Colonic mucosa (tissue), 4 donors: ENCODE measurements at regions not wholly inside any gene's neighbourhood (a gene's known extent, or its start where the extent isn't known, plus 50 kb on each side); places are given as distances from the start of the nearest gene placed in this dataset.

Source experiments
- DNase-seq: peaks from one replicate; pipeline ENCODE4 v3.0.0-alpha.2; 2020
- H3K27ac ChIP-seq: fragments of 200-600 bp; one replicate; pipeline ENCODE4 v1.8.0; 2021
- H3K27me3 ChIP-seq: fragments of 200-600 bp; one replicate; pipeline ENCODE4 v1.8.0; 2021
- H3K36me3 ChIP-seq: fragments of 200-600 bp; one replicate; pipeline ENCODE4 v1.8.0; 2021
- H3K4me1 ChIP-seq: fragments of 200-600 bp; one replicate; pipeline ENCODE4 v1.8.0; 2021; ENCODE audit warnings: mild to moderate bottlenecking
- H3K4me3 ChIP-seq: fragments of 200-600 bp; one replicate; pipeline ENCODE4 v1.8.0; 2021
- H3K9ac ChIP-seq, 2 donors: one replicate each; pipeline ENCODE4 v1.7.0; 2013; ENCODE audit warnings: control low read depth in 2 of 2, low read depth in 2 of 2, low read length in 2 of 2
- H3K9me3 ChIP-seq: fragments of 200-600 bp; one replicate; pipeline ENCODE4 v1.8.0; 2021
- intact Hi-C: fragments of 100-400 bp; cut with DNase I; formaldehyde crosslinking; loops from one replicate; pipeline ENCODE4 v1.14.1; 2022
- TF ChIP-seq, protein P1 (sequence below): fragments of 200-600 bp; IDR thresholded peaks from one replicate; pipeline ENCODE4 v1.8.0; 2022; ENCODE audit warnings: antibody characterized with exemption, mild to moderate bottlenecking
- donor health status: healthy.
- donor health status: DM: no; HTN: no; CAD: no.
- donor health status: DM: no; HTN: no; CAD: no.

DNA sequence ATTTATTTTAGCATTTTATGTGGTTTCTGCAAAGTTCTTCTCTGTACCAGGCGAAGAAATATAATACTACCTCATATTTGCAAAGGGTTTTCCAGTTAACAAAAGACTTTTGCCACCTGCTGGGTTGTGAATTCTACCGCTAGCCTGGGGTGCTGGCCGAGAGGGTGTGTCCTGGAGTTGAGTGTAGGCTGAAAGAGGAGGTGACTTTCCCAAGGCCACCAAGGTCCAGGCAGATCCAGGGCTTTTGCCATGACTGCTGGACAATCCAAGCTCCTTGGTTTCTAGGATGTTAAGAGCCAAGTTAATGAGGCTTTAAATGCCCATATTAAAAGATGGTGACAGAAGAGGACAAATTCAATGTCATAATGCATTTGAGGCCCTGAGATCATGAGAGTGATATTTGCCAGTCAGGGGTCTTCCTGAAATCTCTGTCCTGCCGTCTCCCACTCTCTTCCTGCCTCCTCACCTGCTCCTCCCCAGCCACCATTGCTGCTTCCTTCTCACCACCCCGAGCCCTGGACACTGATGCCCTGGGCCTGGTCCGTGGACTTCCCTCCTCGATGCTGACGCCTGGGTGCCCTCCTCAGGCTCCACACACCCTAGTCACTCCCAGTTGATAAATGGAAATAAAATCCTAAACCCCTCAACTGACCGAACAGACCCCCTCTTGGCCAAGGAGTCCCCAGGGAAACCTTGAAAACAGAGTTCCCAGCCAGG, 825.6 kb downstream of the TBC1D22A start:
- H3K27me3 ChIP-seq = no peaks in the 10 kb centered on the region
- H3K36me3 ChIP-seq = no peaks in the 10 kb centered on the region
- no peak for DNase-seq
- no peak overlapping the region for H3K9ac ChIP-seq
- TF ChIP-seq, protein P1, sequence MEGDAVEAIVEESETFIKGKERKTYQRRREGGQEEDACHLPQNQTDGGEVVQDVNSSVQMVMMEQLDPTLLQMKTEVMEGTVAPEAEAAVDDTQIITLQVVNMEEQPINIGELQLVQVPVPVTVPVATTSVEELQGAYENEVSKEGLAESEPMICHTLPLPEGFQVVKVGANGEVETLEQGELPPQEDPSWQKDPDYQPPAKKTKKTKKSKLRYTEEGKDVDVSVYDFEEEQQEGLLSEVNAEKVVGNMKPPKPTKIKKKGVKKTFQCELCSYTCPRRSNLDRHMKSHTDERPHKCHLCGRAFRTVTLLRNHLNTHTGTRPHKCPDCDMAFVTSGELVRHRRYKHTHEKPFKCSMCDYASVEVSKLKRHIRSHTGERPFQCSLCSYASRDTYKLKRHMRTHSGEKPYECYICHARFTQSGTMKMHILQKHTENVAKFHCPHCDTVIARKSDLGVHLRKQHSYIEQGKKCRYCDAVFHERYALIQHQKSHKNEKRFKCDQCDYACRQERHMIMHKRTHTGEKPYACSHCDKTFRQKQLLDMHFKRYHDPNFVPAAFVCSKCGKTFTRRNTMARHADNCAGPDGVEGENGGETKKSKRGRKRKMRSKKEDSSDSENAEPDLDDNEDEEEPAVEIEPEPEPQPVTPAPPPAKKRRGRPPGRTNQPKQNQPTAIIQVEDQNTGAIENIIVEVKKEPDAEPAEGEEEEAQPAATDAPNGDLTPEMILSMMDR = no peak
- no peaks in the 10 kb centered on the region for H3K9me3 ChIP-seq
- H3K4me1 ChIP-seq = no peaks in the 10 kb centered on the region
- H3K27ac ChIP-seq = no peak overlapping the region
- H3K4me3 ChIP-seq = no peak overlapping the region
- intact Hi-C loops = no loop called here

DNA sequence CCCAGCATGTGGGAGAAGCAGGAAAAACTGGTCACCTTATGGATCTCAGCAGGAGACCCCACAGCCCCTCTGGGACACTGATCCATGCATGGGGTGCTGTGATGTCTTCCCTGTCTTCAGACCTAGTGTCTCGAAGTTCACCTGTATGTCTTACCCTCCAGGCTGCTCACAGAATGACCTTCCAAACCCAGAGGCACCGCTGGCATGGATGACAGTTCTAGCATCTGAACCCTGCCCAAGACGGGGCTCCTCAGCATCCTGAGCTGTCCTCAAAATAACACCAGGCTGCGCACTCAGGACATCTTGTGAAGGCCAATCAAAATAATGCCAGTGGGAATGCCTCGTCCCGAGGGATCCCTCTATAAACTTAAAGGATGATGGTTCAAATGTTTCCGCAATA, 824.9 kb downstream of the TBC1D22A start:
- no peaks in the 10 kb centered on the region for H3K9me3 ChIP-seq
- no peaks in the 10 kb centered on the region for H3K27me3 ChIP-seq
- TF ChIP-seq, protein P1 = no peak
- H3K36me3 ChIP-seq = no peaks in the 10 kb centered on the region
- no peak for DNase-seq
- H3K4me3 ChIP-seq = no peak overlapping the region
- no peaks in the 10 kb centered on the region for H3K4me1 ChIP-seq
- intact Hi-C loops = no loop called here
- H3K9ac ChIP-seq = no peak overlapping the region
- H3K27ac ChIP-seq = no peak overlapping the region

DNA sequence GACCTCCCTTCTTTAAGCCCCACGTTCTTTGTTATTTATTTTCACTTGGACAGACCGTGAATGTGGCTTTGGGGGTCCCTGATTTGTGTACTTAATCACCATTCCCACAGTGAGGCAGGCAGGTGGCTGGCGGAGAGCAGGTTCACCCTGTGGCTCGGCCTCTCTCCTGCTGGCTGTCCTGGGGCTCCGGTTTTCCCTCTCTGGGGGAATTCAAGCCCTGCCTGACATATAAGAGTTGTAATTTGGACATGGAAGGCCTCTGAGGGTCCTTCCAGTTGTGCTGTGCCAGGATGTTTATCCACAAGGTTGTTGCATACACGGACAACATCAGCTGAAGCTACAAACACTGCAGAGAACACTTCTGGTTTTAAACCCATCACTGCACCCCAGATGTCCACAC, 824.5 kb downstream of the TBC1D22A start:
- TF ChIP-seq, protein P1 = no peak
- intact Hi-C loops = no loop called here
- Histone ChIP-seq H3K9ac (no peak overlapping the region), H3K9me3 (no peaks in the 10 kb centered on the region), H3K36me3 (no peaks in the 10 kb centered on the region), H3K27ac (no peak overlapping the region), H3K4me3 (no peak overlapping the region), H3K4me1 (no peaks in the 10 kb centered on the region), H3K27me3 (no peaks in the 10 kb centered on the region)
- DNase-seq = no peak

DNA sequence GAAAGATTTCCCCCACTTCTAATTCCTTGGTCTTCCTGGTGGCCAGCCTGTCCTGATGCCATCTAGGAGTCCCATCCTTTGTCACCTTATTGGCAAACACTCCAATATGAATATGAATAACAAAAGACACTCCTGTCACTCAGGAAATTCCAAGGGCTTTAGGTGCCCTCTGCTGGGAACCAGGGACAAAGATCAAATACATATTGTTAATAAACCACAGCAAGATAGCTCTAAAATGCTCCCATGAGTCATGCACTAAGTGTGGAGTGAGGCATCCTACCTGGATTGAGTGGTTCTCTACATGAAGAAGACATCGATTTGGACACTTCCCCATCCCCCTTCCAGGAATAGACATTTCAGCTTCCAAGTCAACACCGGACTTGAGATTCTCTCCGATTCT, 823.6 kb downstream of the TBC1D22A start:
- intact Hi-C loops = no loop called here
- TF ChIP-seq, protein P1 = no peak
- Histone ChIP-seq H3K27ac (no peak overlapping the region), H3K27me3 (no peaks in the 10 kb centered on the region), H3K4me1 (no peaks in the 10 kb centered on the region), H3K9ac (no peak overlapping the region), H3K36me3 (no peaks in the 10 kb centered on the region), H3K4me3 (no peak overlapping the region), H3K9me3 (no peaks in the 10 kb centered on the region)
- DNase-seq = no peak

DNA sequence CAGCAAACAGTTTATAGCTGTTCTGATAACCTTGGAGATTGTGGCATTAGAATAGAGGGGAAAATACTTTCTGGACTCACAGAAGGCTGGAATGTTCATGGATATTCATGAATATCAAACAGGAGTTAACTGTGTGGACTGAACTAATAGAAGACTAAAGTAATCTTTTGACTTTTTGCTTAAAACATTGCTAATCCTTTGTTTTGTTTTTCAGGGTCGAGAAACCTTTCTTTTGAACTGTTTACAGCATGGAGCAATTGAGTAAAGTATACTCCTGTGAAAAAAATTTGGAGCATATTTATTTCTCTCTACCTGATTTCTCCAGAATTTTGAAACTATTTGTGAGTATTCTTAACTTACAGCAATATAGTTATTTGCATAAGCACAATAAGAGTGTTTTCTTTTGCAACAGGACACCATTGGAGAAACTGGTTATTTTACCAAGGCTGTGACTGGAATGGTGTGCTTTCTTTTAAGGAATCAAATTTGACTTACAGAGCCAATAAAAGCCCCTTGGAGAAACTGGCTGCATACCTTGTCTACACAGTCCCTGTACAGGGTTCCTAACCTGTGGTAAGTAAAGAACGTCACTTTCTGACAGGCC, 821.6 kb downstream of the TBC1D22A start:
- no peaks in the 10 kb centered on the region for H3K9me3 ChIP-seq
- H3K9ac ChIP-seq = no peak overlapping the region
- H3K36me3 ChIP-seq = no peaks in the 10 kb centered on the region
- no peaks in the 10 kb centered on the region for H3K4me1 ChIP-seq
- no peaks in the 10 kb centered on the region for H3K27me3 ChIP-seq
- TF ChIP-seq, protein P1 = no peak
- H3K4me3 ChIP-seq = no peak overlapping the region
- DNase-seq = no peak
- intact Hi-C loops = no loop called here
- H3K27ac ChIP-seq = no peak overlapping the region
